Natural killer cell (primary cell): ENCODE measurements at regions not wholly inside any gene's neighbourhood (a gene's known extent, or its start where the extent isn't known, plus 50 kb on each side); places are given as distances from the start of the nearest gene placed in this dataset.

Experiments used
- ATAC-seq, 3 donors: fragments of 150-1000 bp in 2 of 3; fragments of 200-7000 bp in 1 of 3; cut with Tn5 transposase; 1 replicate in 1 of 3; 2 replicates in 2 of 3; pipeline ENCODE4 v1.10.0; 2021; ENCODE audit warnings: mild to moderate bottlenecking in 2 of 3, moderate library complexity in 2 of 3
- DNase-seq, 2 donors: peaks; one replicate each; pipeline versions ENCODE4 v3.0.0 to v3.0.0-alpha.2; 2013 to 2021; ENCODE audit warnings: mixed read lengths in 1 of 2
- H3K27ac ChIP-seq: one replicate; pipeline ENCODE4 v1.5.1; 2013; ENCODE audit warnings: mild to moderate bottlenecking, low read length
- H3K27me3 ChIP-seq: one replicate; pipeline ENCODE4 v1.6.1; 2013; ENCODE audit warnings: low read length; ENCODE audit not compliant: control insufficient read depth, insufficient read depth
- H3K36me3 ChIP-seq: one replicate; pipeline ENCODE4 v1.6.1; 2013; ENCODE audit warnings: low read length; ENCODE audit not compliant: control insufficient read depth, insufficient read depth
- H3K4me1 ChIP-seq: one replicate; pipeline ENCODE4 v1.6.1; 2013; ENCODE audit warnings: low read length; ENCODE audit not compliant: control insufficient read depth, insufficient read depth
- H3K4me3 ChIP-seq: one replicate; pipeline ENCODE4 v1.5.1; 2013; ENCODE audit warnings: low read length
- H3K9me3 ChIP-seq: one replicate; pipeline ENCODE4 v1.6.1; 2013; ENCODE audit warnings: low read length; ENCODE audit not compliant: control insufficient read depth, insufficient read depth
- H3K27ac Mint-ChIP-seq, 2 donors: one replicate each; pipeline ENCODE4 v1.8.0; 2022; ENCODE audit warnings: mild to moderate bottlenecking in 2 of 2, mixed read lengths in 2 of 2, moderate library complexity in 1 of 2
- H3K27me3 Mint-ChIP-seq, 2 donors: one replicate each; pipeline ENCODE4 v1.8.0; 2022; ENCODE audit warnings: low read depth in 2 of 2, mixed read lengths in 2 of 2
- H3K36me3 Mint-ChIP-seq: one replicate; pipeline ENCODE4 v1.8.0; 2022; ENCODE audit warnings: mixed read lengths
- H3K4me1 Mint-ChIP-seq, 2 donors: one replicate each; pipeline ENCODE4 v1.8.0; 2022; ENCODE audit warnings: mixed read lengths in 2 of 2
- H3K4me3 Mint-ChIP-seq: one replicate; pipeline ENCODE4 v1.8.0; 2022; ENCODE audit warnings: mild to moderate bottlenecking, moderate library complexity, mixed read lengths
- H3K9me3 Mint-ChIP-seq, 2 donors: one replicate each; pipeline ENCODE4 v1.8.0; 2022; ENCODE audit warnings: mixed read lengths in 2 of 2
- CTCF ChIP-seq: fragments of 200-600 bp; IDR thresholded peaks from one replicate; pipeline ENCODE4 v1.8.0; 2022; ENCODE audit warnings: antibody characterized with exemption
- WGBS: methylation state at CpG from one replicate; pipeline ENCODE4 v1.1.7; 2013; ENCODE audit warnings: missing lambda C conversion rate; ENCODE audit not compliant: insufficient coverage; 5-methylcytosine and 5-hydroxymethylcytosine counted together
- intact Hi-C: fragments of 100-400 bp; cut with micrococcal nuclease; formaldehyde crosslinking; loops from one replicate; pipeline ENCODE4 v1.14.2; 2022

- Mint-ChIP-seq H3K4me1 (no peaks in the 10 kb centered on the region), H3K27ac (no peak overlapping the region), H3K27me3 (no peaks in the 10 kb centered on the region), H3K9me3 (no peaks in the 10 kb centered on the region), H3K4me3 (no peak overlapping the region), H3K36me3 (no peaks in the 10 kb centered on the region)
- intact Hi-C loops = no loop called here
- H3K36me3 ChIP-seq = no peaks in the 10 kb centered on the region
- TF ChIP-seq CTCF = no peak
- no peaks in the 10 kb centered on the region for H3K4me1 ChIP-seq
- H3K27me3 ChIP-seq = no peaks in the 10 kb centered on the region
- H3K4me3 ChIP-seq = no peak overlapping the region
- ATAC-seq (no peak), DNase-seq (no peak)
- H3K9me3 ChIP-seq = no peaks in the 10 kb centered on the region
- no peak overlapping the region for H3K27ac ChIP-seq
Measured at GRCh38 chr12:81888961-81889360, 129.8 kb upstream of the PPFIA2 start.

GRCh38 chr12:81888106-81888740, 129.1 kb upstream of the PPFIA2 start:
- Mint-ChIP-seq H3K36me3 (no peaks in the 10 kb centered on the region), H3K9me3 (no peaks in the 10 kb centered on the region), H3K27ac (no peak overlapping the region), H3K27me3 (no peaks in the 10 kb centered on the region), H3K4me1 (no peaks in the 10 kb centered on the region), H3K4me3 (no peak overlapping the region)
- Histone ChIP-seq H3K27me3 (no peaks in the 10 kb centered on the region), H3K27ac (no peak overlapping the region), H3K36me3 (no peaks in the 10 kb centered on the region), H3K4me3 (no peak overlapping the region), H3K4me1 (no peaks in the 10 kb centered on the region), H3K9me3 (no peaks in the 10 kb centered on the region)
- ATAC-seq = no peak
- no peak for DNase-seq
- TF ChIP-seq CTCF = no peak
- intact Hi-C loops = no loop called here

- WGBS = 11% methylated on average over 1 of the region's 2 CpGs
- no peak for ATAC-seq
- no peak overlapping the region for H3K4me3 Mint-ChIP-seq
- intact Hi-C loops = no loop called here
- H3K27ac Mint-ChIP-seq = no peak overlapping the region
- H3K4me1 Mint-ChIP-seq = no peaks in the 10 kb centered on the region
- no peaks in the 10 kb centered on the region for H3K36me3 Mint-ChIP-seq
- H3K4me3 ChIP-seq = no peak overlapping the region
- peaks cover 9 to 27% of the 10 kb centered on the region in 2 donors for H3K27me3 Mint-ChIP-seq
- no peaks in the 10 kb centered on the region for H3K9me3 Mint-ChIP-seq
- peaks cover 2% of the 10 kb centered on the region for H3K27me3 ChIP-seq
- no peaks in the 10 kb centered on the region for H3K36me3 ChIP-seq
- no peaks in the 10 kb centered on the region for H3K9me3 ChIP-seq
- no peaks in the 10 kb centered on the region for H3K4me1 ChIP-seq
- H3K27ac ChIP-seq = no peak overlapping the region
- no peak for TF ChIP-seq CTCF
- no peak for DNase-seq
Measured at GRCh38 chr12:81874586-81874985, 115.4 kb upstream of the PPFIA2 start.

- Histone ChIP-seq H3K36me3 (no peaks in the 10 kb centered on the region), H3K9me3 (no peaks in the 10 kb centered on the region), H3K27me3 (peaks cover under 1% of the 10 kb centered on the region), H3K27ac (no peak overlapping the region), H3K4me3 (no peak overlapping the region), H3K4me1 (no peaks in the 10 kb centered on the region)
- no peaks in the 10 kb centered on the region for H3K4me1 Mint-ChIP-seq
- H3K27ac Mint-ChIP-seq = no peak overlapping the region
- H3K36me3 Mint-ChIP-seq = no peaks in the 10 kb centered on the region
- WGBS = 95% methylated on average over 4 of the region's 4 CpGs
- no peak overlapping the region for H3K4me3 Mint-ChIP-seq
- H3K27me3 Mint-ChIP-seq = peaks cover 9 to 27% of the 10 kb centered on the region in 2 donors
- DNase-seq (no peak), ATAC-seq (no peak)
- intact Hi-C loops = no loop called here
- no peak for TF ChIP-seq CTCF
- no peaks in the 10 kb centered on the region for H3K9me3 Mint-ChIP-seq
Measured at GRCh38 chr12:81874166-81874565, 115.0 kb upstream of the PPFIA2 start.
